Thymus (tissue), 11 donors: ENCODE measurements at regions not wholly inside any gene's neighbourhood (a gene's known extent, or its start where the extent isn't known, plus 50 kb on each side); places are given as distances from the start of the nearest gene placed in this dataset.

Experiments used
- DNase-seq, 9 donors: peaks; one replicate each; pipeline ENCODE4 v3.0.0-alpha.2; 2013; ENCODE audit warnings: low spot score in 9 of 9, low read depth in 6 of 9, missing footprints in 1 of 9
- H3K27ac ChIP-seq, 2 donors: one replicate each; pipeline ENCODE4 v1.5.1; 2013; ENCODE audit warnings: control low read depth in 1 of 2, low read depth in 1 of 2, low read length in 1 of 2, mild to moderate bottlenecking in 1 of 2, moderate library complexity in 1 of 2
- H3K27me3 ChIP-seq, 2 donors: one replicate each; pipeline ENCODE4 v1.5.1; 2013; ENCODE audit warnings: low read length in 1 of 2; ENCODE audit not compliant: control insufficient read depth in 2 of 2, insufficient read depth in 1 of 2
- H3K36me3 ChIP-seq, 2 donors: one replicate each; pipeline ENCODE4 v1.5.1; 2013; ENCODE audit warnings: low read length in 1 of 2, mild to moderate bottlenecking in 1 of 2, moderate library complexity in 1 of 2; ENCODE audit not compliant: control insufficient read depth in 2 of 2, insufficient read depth in 2 of 2
- H3K4me1 ChIP-seq, 2 donors: one replicate each; pipeline ENCODE4 v1.5.1; 2013; ENCODE audit warnings: low read length in 2 of 2; ENCODE audit not compliant: control insufficient read depth in 2 of 2, insufficient read depth in 2 of 2
- H3K4me3 ChIP-seq, 2 donors: one replicate each; pipeline ENCODE4 v1.5.1; 2013; ENCODE audit warnings: low read length in 2 of 2, control low read depth in 1 of 2, mild to moderate bottlenecking in 1 of 2
- H3K9me3 ChIP-seq, 2 donors: one replicate each; pipeline ENCODE4 v1.5.1; 2013; ENCODE audit warnings: low read length in 1 of 2, mild to moderate bottlenecking in 1 of 2; ENCODE audit not compliant: control insufficient read depth in 2 of 2, insufficient read depth in 1 of 2
- WGBS: extraction: QIAGEN DNeasy Blood & Tissue Kit; methylation state at CpG from one replicate; pipeline ENCODE4 v1.1.7; 2013; 5-methylcytosine and 5-hydroxymethylcytosine counted together
- donor health status: healthy.

GRCh38 chr15:39367596-39367995 is 213.3 kb upstream of the THBS1 start:
- Histone ChIP-seq H3K27ac (no peak overlapping the region), H3K9me3 (peaks cover 1 to 3% of the 10 kb centered on the region in 2 donors), H3K4me3 (no peak overlapping the region), H3K4me1 (peaks cover 0 to 2% of the 10 kb centered on the region in 2 donors), H3K36me3 (no peaks in the 10 kb centered on the region), H3K27me3 (no peaks in the 10 kb centered on the region)
- 97% methylated on average over 1 of the region's 1 CpG for WGBS
- DNase-seq = no peak

GRCh38 chr15:39369768-39370167 is 211.1 kb upstream of the THBS1 start:
- H3K4me3 ChIP-seq = no peak overlapping the region
- H3K9me3 ChIP-seq = peaks cover 1 to 3% of the 10 kb centered on the region in 2 donors
- no peak overlapping the region for H3K27ac ChIP-seq
- no peak for DNase-seq
- no peaks in the 10 kb centered on the region for H3K27me3 ChIP-seq
- no peaks in the 10 kb centered on the region for H3K4me1 ChIP-seq
- no peaks in the 10 kb centered on the region for H3K36me3 ChIP-seq
- 100% methylated on average over 1 of the region's 1 CpG for WGBS

- no peaks in the 10 kb centered on the region for H3K36me3 ChIP-seq
- no peaks in the 10 kb centered on the region for H3K4me1 ChIP-seq
- no peak overlapping the region for H3K27ac ChIP-seq
- no peak overlapping the region for H3K4me3 ChIP-seq
- H3K9me3 ChIP-seq = no peaks in the 10 kb centered on the region
- 95% methylated on average over 1 of the region's 1 CpG for WGBS
- no peak for DNase-seq
- H3K27me3 ChIP-seq = no peaks in the 10 kb centered on the region
These were observed 204.4 kb upstream of the THBS1 start for GRCh38 chr15:39376371-39376909.

GRCh38 chr15:39381517-39381916 is 199.4 kb upstream of the THBS1 start:
- Histone ChIP-seq H3K9me3 (no peaks in the 10 kb centered on the region), H3K4me1 (no peaks in the 10 kb centered on the region), H3K27me3 (no peaks in the 10 kb centered on the region), H3K36me3 (no peaks in the 10 kb centered on the region), H3K4me3 (no peak overlapping the region), H3K27ac (no peak overlapping the region)
- WGBS = 80% methylated on average over 1 of the region's 1 CpG
- no peak for DNase-seq

GRCh38 chr15:39388118-39388517 is 192.8 kb upstream of the THBS1 start:
- 81% methylated on average over 2 of the region's 2 CpGs for WGBS
- Histone ChIP-seq H3K9me3 (no peaks in the 10 kb centered on the region), H3K27me3 (no peaks in the 10 kb centered on the region), H3K4me1 (no peaks in the 10 kb centered on the region), H3K27ac (no peak overlapping the region), H3K4me3 (no peak overlapping the region), H3K36me3 (no peaks in the 10 kb centered on the region)
- DNase-seq = no peak

GRCh38 chr15:39391230-39391629 is 189.6 kb upstream of the THBS1 start:
- H3K4me1 ChIP-seq = peaks cover 0 to 3% of the 10 kb centered on the region in 2 donors
- H3K27ac ChIP-seq = no peak overlapping the region
- H3K36me3 ChIP-seq = no peaks in the 10 kb centered on the region
- 97% methylated on average over 5 of the region's 5 CpGs for WGBS
- H3K27me3 ChIP-seq = no peaks in the 10 kb centered on the region
- DNase-seq = no peak
- no peaks in the 10 kb centered on the region for H3K9me3 ChIP-seq
- no peak overlapping the region for H3K4me3 ChIP-seq

GRCh38 chr15:39392469-39393047 is 188.3 kb upstream of the THBS1 start:
- Histone ChIP-seq H3K36me3 (no peaks in the 10 kb centered on the region), H3K9me3 (no peaks in the 10 kb centered on the region), H3K27me3 (no peaks in the 10 kb centered on the region), H3K4me1 (peaks cover 2 to 3% of the 10 kb centered on the region in 2 donors), H3K27ac (no peak overlapping the region), H3K4me3 (no peak overlapping the region)
- DNase-seq = no peak
- 96% methylated on average over 4 of the region's 4 CpGs for WGBS

GRCh38 chr15:39393575-39394335 is 187.1 kb upstream of the THBS1 start:
- Histone ChIP-seq H3K9me3 (no peaks in the 10 kb centered on the region), H3K36me3 (no peaks in the 10 kb centered on the region), H3K4me1 (peaks cover 6 to 7% of the 10 kb centered on the region in 2 donors), H3K27ac (no peak overlapping the region), H3K4me3 (no peak overlapping the region), H3K27me3 (no peaks in the 10 kb centered on the region)
- WGBS = 67% methylated on average over 4 of the region's 4 CpGs
- no peak for DNase-seq

- no peak for DNase-seq
- H3K4me3 ChIP-seq = no peak overlapping the region
- no peaks in the 10 kb centered on the region for H3K27me3 ChIP-seq
- no peaks in the 10 kb centered on the region for H3K9me3 ChIP-seq
- H3K36me3 ChIP-seq = no peaks in the 10 kb centered on the region
- H3K4me1 ChIP-seq = peaks cover 6 to 7% of the 10 kb centered on the region in 2 donors
- no peak overlapping the region for H3K27ac ChIP-seq
These were observed 186.4 kb upstream of the THBS1 start for GRCh38 chr15:39394496-39394895.
